ENCODE measurements at regions not wholly inside any gene's neighbourhood (a gene's known extent, or its start where the extent isn't known, plus 50 kb on each side); places are given as distances from the start of the nearest gene placed in this dataset.

DNA sequence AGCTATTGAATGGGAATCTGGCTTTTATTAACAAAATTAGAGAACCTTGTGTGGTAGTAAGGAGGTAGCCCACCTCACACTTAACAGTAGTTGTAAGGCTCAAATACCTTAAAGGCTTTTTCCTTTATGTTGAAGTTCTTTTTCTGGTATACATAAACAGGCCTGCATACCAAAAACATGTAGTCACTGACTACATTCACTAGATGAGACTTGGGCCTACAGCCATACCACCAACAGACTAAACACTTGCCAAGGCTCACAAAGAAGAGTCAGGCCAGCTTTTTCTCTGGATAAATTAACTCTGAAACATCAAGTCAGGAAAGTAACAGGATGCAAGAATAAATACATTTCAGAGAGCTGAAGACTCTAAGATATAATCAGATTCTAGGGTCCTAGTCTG, 78.6 kb upstream of the MPDZ start:
- Histone ChIP-seq H2AFZ (ENCODE audit: low read depth, low read length) (no peak overlapping the region), H3K27me3 (ENCODE audit: control insufficient read depth in 2 of 2, insufficient read depth in 2 of 2, low read length in 2 of 2) (no peaks in the 10 kb centered on the region), H3K27ac (ENCODE audit: extremely low read depth, low read depth, low read length) (no peak overlapping the region), H3K4me2 (ENCODE audit: insufficient read depth, low read length) (no peak overlapping the region), H4K20me1 (replicated peaks; ENCODE audit: control insufficient read depth, insufficient read depth, low read length) (no peaks in the 10 kb centered on the region), H3K4me3 (no peak overlapping the region), H3K9me1 (ENCODE audit: control insufficient read depth, insufficient read depth, low read length) (no peaks in the 10 kb centered on the region), H3K79me2 (ENCODE audit: control insufficient read depth, insufficient read depth, low read length) (no peaks in the 10 kb centered on the region), H3K4me1 (replicated peaks in 1 of 2; ENCODE audit: control insufficient read depth in 2 of 2, insufficient read depth in 2 of 2, low read length in 2 of 2) (no peaks in the 10 kb centered on the region), H3K36me3 (ENCODE audit: control insufficient read depth, insufficient read depth, low read length) (no peaks in the 10 kb centered on the region), H3K9ac (ENCODE audit: insufficient read depth in 1 of 2, low read depth in 2 of 2, low read length in 2 of 2) (no peak overlapping the region), H3K9me3 (replicated peaks; ENCODE audit: control insufficient read depth, insufficient read depth, low read depth, low read length) (no peaks in the 10 kb centered on the region)
- TF ChIP-seq, protein P1, sequence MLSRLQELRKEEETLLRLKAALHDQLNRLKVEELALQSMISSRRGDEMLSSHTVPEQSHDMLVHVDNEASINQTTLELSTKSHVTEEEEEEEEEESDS (CRISPR knock-in tag; IDR thresholded peaks at IDR 0.05), result no peak
- TF ChIP-seq CCAR2 (IDR thresholded peaks at IDR 0.05; ENCODE audit: low read depth, low read length) (no peak), ZNF23 (CRISPR knock-in tag; IDR thresholded peaks at IDR 0.05) (no peak), HMG20A (CRISPR knock-in tag; conservative IDR thresholded peaks at IDR 0.05) (no peak), CBX5 (IDR thresholded peaks at IDR 0.05; ENCODE audit: borderline replicate concordance, low read depth) (no peak), LCOR (CRISPR knock-in tag; IDR thresholded peaks at IDR 0.05) (no peak), SUPT5H (IDR thresholded peaks at IDR 0.05) (no peak), CBX1 (IDR thresholded peaks at IDR 0.05; ENCODE audit: low read depth) (no peak), HDAC1 (IDR thresholded peaks at IDR 0.05) (no peak), CEBPG (CRISPR knock-in tag; IDR thresholded peaks at IDR 0.05) (no peak), CEBPG (tag; conservative IDR thresholded peaks at IDR 0.05 in 1 of 2, IDR thresholded peaks at IDR 0.05 in 1 of 2) (no peak), GABPB2 (CRISPR knock-in tag; conservative IDR thresholded peaks at IDR 0.05) (no peak), NR2C1 (IDR thresholded peaks at IDR 0.05) (no peak), NR2C1 (tag; IDR thresholded peaks at IDR 0.05) (no peak), SMARCA5 (IDR thresholded peaks at IDR 0.05) (no peak)
- TF ChIP-seq, protein P2, sequence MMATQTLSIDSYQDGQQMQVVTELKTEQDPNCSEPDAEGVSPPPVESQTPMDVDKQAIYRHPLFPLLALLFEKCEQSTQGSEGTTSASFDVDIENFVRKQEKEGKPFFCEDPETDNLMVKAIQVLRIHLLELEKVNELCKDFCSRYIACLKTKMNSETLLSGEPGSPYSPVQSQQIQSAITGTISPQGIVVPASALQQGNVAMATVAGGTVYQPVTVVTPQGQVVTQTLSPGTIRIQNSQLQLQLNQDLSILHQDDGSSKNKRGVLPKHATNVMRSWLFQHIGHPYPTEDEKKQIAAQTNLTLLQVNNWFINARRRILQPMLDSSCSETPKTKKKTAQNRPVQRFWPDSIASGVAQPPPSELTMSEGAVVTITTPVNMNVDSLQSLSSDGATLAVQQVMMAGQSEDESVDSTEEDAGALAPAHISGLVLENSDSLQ (IDR thresholded peaks at IDR 0.05), result no peak
- TF ChIP-seq, protein P3, sequence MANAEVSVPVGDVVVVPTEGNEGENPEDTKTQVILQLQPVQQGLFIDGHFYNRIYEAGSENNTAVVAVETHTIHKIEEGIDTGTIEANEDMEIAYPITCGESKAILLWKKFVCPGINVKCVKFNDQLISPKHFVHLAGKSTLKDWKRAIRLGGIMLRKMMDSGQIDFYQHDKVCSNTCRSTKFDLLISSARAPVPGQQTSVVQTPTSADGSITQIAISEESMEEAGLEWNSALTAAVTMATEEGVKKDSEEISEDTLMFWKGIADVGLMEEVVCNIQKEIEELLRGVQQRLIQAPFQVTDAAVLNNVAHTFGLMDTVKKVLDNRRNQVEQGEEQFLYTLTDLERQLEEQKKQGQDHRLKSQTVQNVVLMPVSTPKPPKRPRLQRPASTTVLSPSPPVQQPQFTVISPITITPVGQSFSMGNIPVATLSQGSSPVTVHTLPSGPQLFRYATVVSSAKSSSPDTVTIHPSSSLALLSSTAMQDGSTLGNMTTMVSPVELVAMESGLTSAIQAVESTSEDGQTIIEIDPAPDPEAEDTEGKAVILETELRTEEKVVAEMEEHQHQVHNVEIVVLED (CRISPR knock-in tag; IDR thresholded peaks at IDR 0.05), result no peak
- TF ChIP-seq, protein P4, sequence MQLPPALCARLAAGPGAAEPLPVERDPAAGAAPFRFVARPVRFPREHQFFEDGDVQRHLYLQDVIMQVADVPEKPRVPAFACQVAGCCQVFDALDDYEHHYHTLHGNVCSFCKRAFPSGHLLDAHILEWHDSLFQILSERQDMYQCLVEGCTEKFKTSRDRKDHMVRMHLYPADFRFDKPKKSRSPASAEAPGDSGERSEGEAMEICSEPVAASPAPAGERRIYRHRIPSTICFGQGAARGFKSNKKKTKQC (CRISPR knock-in tag; IDR thresholded peaks at IDR 0.05), result no peak
- TF ChIP-seq, protein P5, sequence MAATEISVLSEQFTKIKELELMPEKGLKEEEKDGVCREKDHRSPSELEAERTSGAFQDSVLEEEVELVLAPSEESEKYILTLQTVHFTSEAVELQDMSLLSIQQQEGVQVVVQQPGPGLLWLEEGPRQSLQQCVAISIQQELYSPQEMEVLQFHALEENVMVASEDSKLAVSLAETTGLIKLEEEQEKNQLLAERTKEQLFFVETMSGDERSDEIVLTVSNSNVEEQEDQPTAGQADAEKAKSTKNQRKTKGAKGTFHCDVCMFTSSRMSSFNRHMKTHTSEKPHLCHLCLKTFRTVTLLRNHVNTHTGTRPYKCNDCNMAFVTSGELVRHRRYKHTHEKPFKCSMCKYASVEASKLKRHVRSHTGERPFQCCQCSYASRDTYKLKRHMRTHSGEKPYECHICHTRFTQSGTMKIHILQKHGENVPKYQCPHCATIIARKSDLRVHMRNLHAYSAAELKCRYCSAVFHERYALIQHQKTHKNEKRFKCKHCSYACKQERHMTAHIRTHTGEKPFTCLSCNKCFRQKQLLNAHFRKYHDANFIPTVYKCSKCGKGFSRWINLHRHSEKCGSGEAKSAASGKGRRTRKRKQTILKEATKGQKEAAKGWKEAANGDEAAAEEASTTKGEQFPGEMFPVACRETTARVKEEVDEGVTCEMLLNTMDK (IDR thresholded peaks at IDR 0.05; ENCODE audit: borderline replicate concordance, insufficient read depth, low read depth, low read length, poor library complexity, severe bottlenecking), result no peak
- TF ChIP-seq, protein P6, sequence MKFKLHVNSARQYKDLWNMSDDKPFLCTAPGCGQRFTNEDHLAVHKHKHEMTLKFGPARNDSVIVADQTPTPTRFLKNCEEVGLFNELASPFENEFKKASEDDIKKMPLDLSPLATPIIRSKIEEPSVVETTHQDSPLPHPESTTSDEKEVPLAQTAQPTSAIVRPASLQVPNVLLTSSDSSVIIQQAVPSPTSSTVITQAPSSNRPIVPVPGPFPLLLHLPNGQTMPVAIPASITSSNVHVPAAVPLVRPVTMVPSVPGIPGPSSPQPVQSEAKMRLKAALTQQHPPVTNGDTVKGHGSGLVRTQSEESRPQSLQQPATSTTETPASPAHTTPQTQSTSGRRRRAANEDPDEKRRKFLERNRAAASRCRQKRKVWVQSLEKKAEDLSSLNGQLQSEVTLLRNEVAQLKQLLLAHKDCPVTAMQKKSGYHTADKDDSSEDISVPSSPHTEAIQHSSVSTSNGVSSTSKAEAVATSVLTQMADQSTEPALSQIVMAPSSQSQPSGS (CRISPR knock-in tag; IDR thresholded peaks at IDR 0.05), result no peak
- intact Hi-C loops (cut with micrococcal nuclease) (no loop called here), in situ Hi-C loops (cut with MboI) (no loop called here)
- CTCF ChIA-PET (ENCODE audit: low intra/inter-chr PET ratio), result no interaction called here
- ATAC-seq, result no peak
- no TSS peak for BruUV-seq (replicated peaks)
- FAIRE-seq, result no peak
- no peak for DNase-seq (ENCODE audit: extremely low read depth in 1 of 4, low spot score in 3 of 4)
- POLR2A ChIA-PET, result no interaction called here

Data from K562 (cell line).